ENCODE measurements at regions not wholly inside any gene's neighbourhood (a gene's known extent, or its start where the extent isn't known, plus 50 kb on each side); places are given as distances from the start of the nearest gene placed in this dataset.

- TF ChIP-seq, protein P1, sequence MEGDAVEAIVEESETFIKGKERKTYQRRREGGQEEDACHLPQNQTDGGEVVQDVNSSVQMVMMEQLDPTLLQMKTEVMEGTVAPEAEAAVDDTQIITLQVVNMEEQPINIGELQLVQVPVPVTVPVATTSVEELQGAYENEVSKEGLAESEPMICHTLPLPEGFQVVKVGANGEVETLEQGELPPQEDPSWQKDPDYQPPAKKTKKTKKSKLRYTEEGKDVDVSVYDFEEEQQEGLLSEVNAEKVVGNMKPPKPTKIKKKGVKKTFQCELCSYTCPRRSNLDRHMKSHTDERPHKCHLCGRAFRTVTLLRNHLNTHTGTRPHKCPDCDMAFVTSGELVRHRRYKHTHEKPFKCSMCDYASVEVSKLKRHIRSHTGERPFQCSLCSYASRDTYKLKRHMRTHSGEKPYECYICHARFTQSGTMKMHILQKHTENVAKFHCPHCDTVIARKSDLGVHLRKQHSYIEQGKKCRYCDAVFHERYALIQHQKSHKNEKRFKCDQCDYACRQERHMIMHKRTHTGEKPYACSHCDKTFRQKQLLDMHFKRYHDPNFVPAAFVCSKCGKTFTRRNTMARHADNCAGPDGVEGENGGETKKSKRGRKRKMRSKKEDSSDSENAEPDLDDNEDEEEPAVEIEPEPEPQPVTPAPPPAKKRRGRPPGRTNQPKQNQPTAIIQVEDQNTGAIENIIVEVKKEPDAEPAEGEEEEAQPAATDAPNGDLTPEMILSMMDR (IDR thresholded peaks at IDR 0.05; ENCODE audit: low read depth, low read length) = no peak
- no peak for DNase-seq (ENCODE audit: extremely low read depth, low read depth)
These were observed 55.3 kb upstream of the COPS8 start for GRCh38 chr2:237030382-237030781.

DNA sequence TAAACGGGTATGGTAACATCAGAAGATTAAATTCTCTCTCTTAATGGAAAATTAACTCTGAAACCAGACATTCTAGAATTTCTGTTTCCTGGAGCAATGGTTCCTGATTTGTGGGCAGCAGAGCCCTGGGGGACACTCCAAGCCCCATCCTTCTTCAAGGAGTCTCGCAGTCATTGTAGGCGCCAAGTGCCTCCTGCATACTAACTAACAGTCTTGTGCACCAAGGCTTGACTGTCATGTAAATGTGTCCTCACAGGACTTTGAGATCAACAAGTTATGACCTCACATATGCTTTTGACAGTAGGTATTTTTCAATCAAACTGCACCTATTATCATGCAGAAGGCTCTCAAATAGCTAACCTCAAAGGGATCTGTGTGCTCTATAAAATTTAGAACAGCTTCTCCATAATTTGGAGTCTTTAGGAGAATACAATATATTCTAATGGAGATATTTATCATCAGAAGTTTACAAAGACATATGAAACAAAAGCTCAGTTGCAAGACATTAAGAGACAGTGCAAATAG is 52.1 kb upstream of the COPS8 start:
- no peak for DNase-seq (ENCODE audit: extremely low read depth, low read depth)
- TF ChIP-seq, protein P1 (IDR thresholded peaks at IDR 0.05; ENCODE audit: low read depth, low read length) = no peak

- TF ChIP-seq, protein P1 (IDR thresholded peaks at IDR 0.05; ENCODE audit: low read depth, low read length) = no peak
- DNase-seq (ENCODE audit: extremely low read depth, low read depth) = no peak
These were observed 49.8 kb upstream of the COPS8 start for GRCh38 chr2:237035781-237036475.

Measured in AG09319 (cell line).